Liver (tissue), 8 donors: ENCODE measurements at regions not wholly inside any gene's neighbourhood (a gene's known extent, or its start where the extent isn't known, plus 50 kb on each side); places are given as distances from the start of the nearest gene placed in this dataset.

Source experiments
- DNase-seq: peaks from one replicate; pipeline ENCODE4 v3.0.0-alpha.2; 2017; ENCODE audit warnings: low spot score
- H3K27ac ChIP-seq, 2 donors: one replicate each; pipeline ENCODE4 v1.7.0; 2013; ENCODE audit warnings: inconsistent platforms in 2 of 2, low read length in 2 of 2, control low read depth in 1 of 2, low read depth in 1 of 2, mild to moderate bottlenecking in 1 of 2
- H3K27me3 ChIP-seq, 4 donors: one replicate each; pipeline versions ENCODE4 v1.6.1 to v1.7.0; 2013; ENCODE audit warnings: low read length in 3 of 4, inconsistent platforms in 1 of 4, mild to moderate bottlenecking in 1 of 4, moderate library complexity in 1 of 4; ENCODE audit not compliant: control insufficient read depth in 4 of 4, insufficient read depth in 4 of 4
- H3K36me3 ChIP-seq, 4 donors: one replicate each; pipeline versions ENCODE4 v1.6.1 to v1.7.0; 2013; ENCODE audit warnings: low read length in 3 of 4, mild to moderate bottlenecking in 3 of 4, low read depth in 1 of 4, moderate library complexity in 1 of 4; ENCODE audit not compliant: control insufficient read depth in 4 of 4, insufficient read depth in 3 of 4
- H3K4me1 ChIP-seq, 4 donors: one replicate each; pipeline versions ENCODE4 v1.6.1 to v1.7.0; 2013; ENCODE audit warnings: low read length in 3 of 4, mild to moderate bottlenecking in 3 of 4, moderate library complexity in 1 of 4; ENCODE audit not compliant: control insufficient read depth in 4 of 4, insufficient read depth in 4 of 4
- H3K4me3 ChIP-seq, 3 donors: one replicate each; pipeline versions ENCODE4 v1.6.1 to v1.7.0; 2013; ENCODE audit warnings: low read length in 3 of 3, control low read depth in 1 of 3, low read depth in 1 of 3, mild to moderate bottlenecking in 1 of 3
- H3K9ac ChIP-seq, 2 donors: one replicate each; pipeline ENCODE4 v1.7.0; 2013; ENCODE audit warnings: low read length in 2 of 2, mild to moderate bottlenecking in 2 of 2, moderate library complexity in 2 of 2, control low read depth in 1 of 2, low read depth in 1 of 2
- H3K9me3 ChIP-seq, 4 donors: one replicate each; pipeline versions ENCODE4 v1.6.1 to v1.7.0; 2013; ENCODE audit warnings: low read length in 3 of 4; ENCODE audit not compliant: control insufficient read depth in 4 of 4
- ATF3 ChIP-seq: IDR thresholded peaks from 2 replicates; pipeline ENCODE4 v1.6.1; 2016; ENCODE audit warnings: antibody characterized with exemption
- CTCF ChIP-seq: fragments of 150-350 bp; IDR thresholded peaks from 2 replicates; pipeline ENCODE4 v1.5.1; 2017; ENCODE audit warnings: improper control_type of control experiment, low read depth, low read length; ENCODE audit not compliant: missing input control
- EGR1 ChIP-seq, 2 donors: IDR thresholded peaks; 2 replicates each; pipeline ENCODE4 v1.6.1; 2016 to 2018; ENCODE audit warnings: antibody characterized with exemption in 2 of 2, low read depth in 2 of 2
- FOXA2 ChIP-seq: IDR thresholded peaks from 2 replicates; pipeline ENCODE4 v1.6.1; 2016; ENCODE audit warnings: antibody characterized with exemption
- GABPA ChIP-seq, 2 donors: IDR thresholded peaks in 1 of 2; conservative IDR thresholded peaks in 1 of 2; 2 replicates each; pipeline ENCODE4 v1.6.1; 2016; ENCODE audit warnings: antibody characterized with exemption in 2 of 2, mild to moderate bottlenecking in 1 of 2, moderate library complexity in 1 of 2
- JUND ChIP-seq, 2 donors: IDR thresholded peaks; 2 replicates each; pipeline ENCODE4 v1.6.1; 2016; ENCODE audit warnings: antibody characterized with exemption in 2 of 2
- MAX ChIP-seq: IDR thresholded peaks from 2 replicates; pipeline ENCODE4 v1.6.1; 2016; ENCODE audit warnings: antibody characterized with exemption
- NR2F2 ChIP-seq: IDR thresholded peaks from 2 replicates; pipeline ENCODE4 v1.6.1; 2016; ENCODE audit warnings: antibody characterized with exemption
- RAD21 ChIP-seq, 2 donors: IDR thresholded peaks; 2 replicates each; pipeline ENCODE4 v1.6.1; 2016; ENCODE audit warnings: antibody characterized with exemption in 2 of 2, mild to moderate bottlenecking in 2 of 2
- REST ChIP-seq: IDR thresholded peaks from 2 replicates; pipeline ENCODE4 v1.6.1; 2016; ENCODE audit warnings: antibody characterized with exemption, mild to moderate bottlenecking
- TAF1 ChIP-seq: conservative IDR thresholded peaks from 2 replicates; pipeline ENCODE4 v1.6.1; 2016; ENCODE audit warnings: antibody characterized with exemption, mild to moderate bottlenecking
- YY1 ChIP-seq: IDR thresholded peaks from 2 replicates; pipeline ENCODE4 v1.6.1; 2016; ENCODE audit warnings: antibody characterized with exemption, mild to moderate bottlenecking
- ZBTB33 ChIP-seq: IDR thresholded peaks from 2 replicates; pipeline ENCODE4 v1.6.1; 2016; ENCODE audit warnings: antibody characterized with exemption
- WGBS: extraction: QIAGEN DNeasy Blood & Tissue Kit; methylation state at CpG from one replicate; pipeline ENCODE4 v1.1.7; 2013; 5-methylcytosine and 5-hydroxymethylcytosine counted together
- donor health status: healthy.
- donor health status: healthy.
- donor health status: healthy.
- donor health status: healthy.
- donor health status: healthy.

GRCh38 chr2:157172239-157172638, 85.3 kb upstream of the GALNT5 start (continued):
- TF ChIP-seq FOXA2 (no peak), RAD21 (IDR thresholded peaks at IDR 0.05) (no peak)

- TF ChIP-seq RAD21 (IDR thresholded peaks at IDR 0.05) (no peak), REST (no peak), ATF3 (no peak), CTCF (no peak), GABPA (IDR thresholded peaks at IDR 0.05 in 1 of 2, conservative IDR thresholded peaks at IDR 0.05 in 1 of 2) (no peak), NR2F2 (no peak), TAF1 (no peak), JUND (IDR thresholded peaks at IDR 0.05) (no peak), YY1 (no peak), MAX (no peak), ZBTB33 (no peak), FOXA2 (no peak)
- Histone ChIP-seq H3K4me1 (no peaks in the 10 kb centered on the region), H3K27me3 (no peaks in the 10 kb centered on the region), H3K9ac (no peak overlapping the region), H3K4me3 (no peak overlapping the region), H3K36me3 (no peaks in the 10 kb centered on the region), H3K9me3 (no peaks in the 10 kb centered on the region), H3K27ac (no peak overlapping the region)
- no peak for DNase-seq
- WGBS: 69% methylated on average over 3 of the region's 3 CpGs
Measured at GRCh38 chr2:157172866-157173578, 84.5 kb upstream of the GALNT5 start.

- Histone ChIP-seq H3K27ac (no peak overlapping the region), H3K36me3 (no peaks in the 10 kb centered on the region), H3K27me3 (no peaks in the 10 kb centered on the region), H3K9ac (no peak overlapping the region), H3K9me3 (no peaks in the 10 kb centered on the region), H3K4me1 (no peaks in the 10 kb centered on the region), H3K4me3 (no peak overlapping the region)
- DNase-seq: no peak
- WGBS: 66% methylated on average over 5 of the region's 5 CpGs
- TF ChIP-seq EGR1 (IDR thresholded peaks at IDR 0.05; ENCODE audit: low read depth in 2 of 2) (no peak), CTCF (no peak), ATF3 (no peak)
Measured at GRCh38 chr2:157173740-157174184, 83.7 kb upstream of the GALNT5 start.
